ENCODE measurements at regions not wholly inside any gene's neighbourhood (a gene's known extent, or its start where the extent isn't known, plus 50 kb on each side); places are given as distances from the start of the nearest gene placed in this dataset.

GRCh38 chr6:15922510-15923250 lies 206.2 kb upstream of the MYLIP start:
- Histone ChIP-seq H3K27me3 (replicated peaks; ENCODE audit: control insufficient read depth, insufficient read depth, low read length) (no peaks in the 10 kb centered on the region), H3K4me3 (replicated peaks; ENCODE audit: low read depth, low read length) (no peak overlapping the region), H3K36me3 (ENCODE audit: control insufficient read depth, insufficient read depth, low read length) (no peaks in the 10 kb centered on the region)
- DNase-seq (ENCODE audit: extremely low read depth, insufficient read length), result no peak
- TF ChIP-seq CTCF (IDR thresholded peaks at IDR 0.05; ENCODE audit: insufficient read depth, low read length, poor library complexity, severe bottlenecking), result no peak

GRCh38 chr6:15921243-15921642 lies 207.6 kb upstream of the MYLIP start:
- Histone ChIP-seq H3K36me3 (ENCODE audit: control insufficient read depth, insufficient read depth, low read length) (no peaks in the 10 kb centered on the region), H3K27me3 (replicated peaks; ENCODE audit: control insufficient read depth, insufficient read depth, low read length) (no peaks in the 10 kb centered on the region), H3K4me3 (replicated peaks; ENCODE audit: low read depth, low read length) (no peak overlapping the region)
- no peak for TF ChIP-seq CTCF (IDR thresholded peaks at IDR 0.05; ENCODE audit: insufficient read depth, low read length, poor library complexity, severe bottlenecking)
- DNase-seq (ENCODE audit: extremely low read depth, insufficient read length), result no peak

GRCh38 chr6:15916581-15916980 lies 212.3 kb upstream of the MYLIP start:
- Histone ChIP-seq H3K27me3 (replicated peaks; ENCODE audit: control insufficient read depth, insufficient read depth, low read length) (no peaks in the 10 kb centered on the region), H3K36me3 (ENCODE audit: control insufficient read depth, insufficient read depth, low read length) (no peaks in the 10 kb centered on the region), H3K4me3 (replicated peaks; ENCODE audit: low read depth, low read length) (no peak overlapping the region)
- no peak for TF ChIP-seq CTCF (IDR thresholded peaks at IDR 0.05; ENCODE audit: insufficient read depth, low read length, poor library complexity, severe bottlenecking)
- no peak for DNase-seq (ENCODE audit: extremely low read depth, insufficient read length)

GRCh38 chr6:15915508-15916178 lies 213.2 kb upstream of the MYLIP start:
- Histone ChIP-seq H3K27me3 (replicated peaks; ENCODE audit: control insufficient read depth, insufficient read depth, low read length) (no peaks in the 10 kb centered on the region), H3K36me3 (ENCODE audit: control insufficient read depth, insufficient read depth, low read length) (no peaks in the 10 kb centered on the region), H3K4me3 (replicated peaks; ENCODE audit: low read depth, low read length) (no peak overlapping the region)
- no peak for TF ChIP-seq CTCF (IDR thresholded peaks at IDR 0.05; ENCODE audit: insufficient read depth, low read length, poor library complexity, severe bottlenecking)
- DNase-seq (ENCODE audit: extremely low read depth, insufficient read length), result no peak

- TF ChIP-seq CTCF (IDR thresholded peaks at IDR 0.05; ENCODE audit: insufficient read depth, low read length, poor library complexity, severe bottlenecking), result no peak
Observed at GRCh38 chr6:15914553-15914952, 214.3 kb upstream of the MYLIP start.

More at GRCh38 chr6:15914553-15914952, 214.3 kb upstream of the MYLIP start:
- H3K4me3 ChIP-seq (replicated peaks; ENCODE audit: low read depth, low read length), result no peak overlapping the region
- no peaks in the 10 kb centered on the region for H3K27me3 ChIP-seq (replicated peaks; ENCODE audit: control insufficient read depth, insufficient read depth, low read length)
- H3K36me3 ChIP-seq (ENCODE audit: control insufficient read depth, insufficient read depth, low read length), result no peaks in the 10 kb centered on the region
- DNase-seq (ENCODE audit: extremely low read depth, insufficient read length), result no peak
